ENCODE measurements at regions not wholly inside any gene's neighbourhood (a gene's known extent, or its start where the extent isn't known, plus 50 kb on each side); places are given as distances from the start of the nearest gene placed in this dataset.

GRCh38 chr5:27217155-27217956, 179.0 kb upstream of the CDH9 start:
- TF ChIP-seq POLR2AphosphoS5 (IDR thresholded peaks at IDR 0.05) (no peak), CTCF (IDR thresholded peaks at IDR 0.05) (no peak), EP300 (IDR thresholded peaks at IDR 0.05) (no peak)
